OCI-LY3 (cell line): ENCODE measurements at regions not wholly inside any gene's neighbourhood (a gene's known extent, or its start where the extent isn't known, plus 50 kb on each side); places are given as distances from the start of the nearest gene placed in this dataset.

ENCODE experiments used
- H2AFZ ChIP-seq: fragments of 200-600, 300-600 bp; shearing (Covaris generic); 2 replicates; pipeline ENCODE4 v1.6.0; 2014; ENCODE audit warnings: antibody characterized with exemption, low read depth, low read length
- H3K27ac ChIP-seq: fragments of 200-600, 300-600 bp; sonication (generic); 2 replicates; pipeline ENCODE4 v1.5.1; 2014; ENCODE audit warnings: mild to moderate bottlenecking, low read length, moderate library complexity, mixed read lengths
- H3K27me3 ChIP-seq: fragments of 200-600, 300-600 bp; sonication (generic); 2 replicates; pipeline ENCODE4 v1.6.1; 2014; ENCODE audit warnings: low read depth, low read length, mixed read lengths
- H3K36me3 ChIP-seq: fragments of 200-600, 300-600 bp; sonication (generic); replicated peaks from 2 replicates; pipeline ENCODE3; 2014; ENCODE audit warnings: low read depth, low read length, mixed read lengths
- H3K4me1 ChIP-seq: fragments of 300-600, 200-600 bp; sonication (generic); 2 replicates; pipeline ENCODE4 v1.6.1; 2014; ENCODE audit warnings: low read length, mixed read lengths
- H3K4me2 ChIP-seq: fragments of 200-600, 300-600 bp; sonication (generic); 2 replicates; pipeline ENCODE4 v1.6.1; 2014; ENCODE audit warnings: low read length, mixed read lengths
- H3K4me3 ChIP-seq: fragments of 300-600, 200-600 bp; sonication (generic); 2 replicates; pipeline ENCODE4 v1.5.1; 2014; ENCODE audit warnings: antibody characterized with exemption, mild to moderate bottlenecking, low read length, moderate library complexity
- H3K79me2 ChIP-seq: fragments of 300-600, 200-600 bp; shearing (Covaris generic); 2 replicates; pipeline ENCODE4 v1.6.1; 2014; ENCODE audit warnings: mild to moderate bottlenecking, low read length, mixed read lengths
- H3K9ac ChIP-seq: fragments of 300-600, 200-600 bp; shearing (Covaris generic); 2 replicates; pipeline ENCODE4 v1.6.0; 2014; ENCODE audit warnings: mild to moderate bottlenecking, low read length, moderate library complexity
- H3K9me3 ChIP-seq: fragments of 200-600, 300-600 bp; shearing (Covaris generic); 2 replicates; pipeline ENCODE4 v1.6.1; 2014; ENCODE audit warnings: low read length, mixed read lengths; ENCODE audit not compliant: insufficient read depth
- H4K20me1 ChIP-seq: fragments of 200-600, 300-600 bp; sonication (generic); 2 replicates; pipeline ENCODE4 v1.6.1; 2016; ENCODE audit warnings: low read length, mixed read lengths; ENCODE audit not compliant: insufficient read depth
- EZH2phosphoT487 ChIP-seq: fragments of 200-600 bp; shearing (Covaris generic); IDR thresholded peaks from 2 replicates; pipeline ENCODE4 v1.6.1; 2018; ENCODE audit warnings: antibody characterized with exemption, mixed run types, low read depth
- TF ChIP-seq, protein P1 (sequence below): fragments of 200-600, 300-600 bp; sonication (generic); IDR thresholded peaks from 2 replicates; pipeline ENCODE4 v1.5.1; 2014; ENCODE audit warnings: antibody characterized with exemption, low read length, low read depth

GRCh38 chrX:150155436-150156035 is 207.6 kb upstream of the MAMLD1 start:
- Histone ChIP-seq H3K79me2 (no peaks in the 10 kb centered on the region), H3K4me3 (no peak overlapping the region), H3K9ac (no peak overlapping the region), H2AFZ (no peak overlapping the region), H4K20me1 (no peaks in the 10 kb centered on the region), H3K27me3 (no peaks in the 10 kb centered on the region), H3K36me3 (no peaks in the 10 kb centered on the region), H3K9me3 (no peaks in the 10 kb centered on the region), H3K27ac (no peak overlapping the region), H3K4me2 (no peak overlapping the region), H3K4me1 (no peaks in the 10 kb centered on the region)
- TF ChIP-seq, protein P1, sequence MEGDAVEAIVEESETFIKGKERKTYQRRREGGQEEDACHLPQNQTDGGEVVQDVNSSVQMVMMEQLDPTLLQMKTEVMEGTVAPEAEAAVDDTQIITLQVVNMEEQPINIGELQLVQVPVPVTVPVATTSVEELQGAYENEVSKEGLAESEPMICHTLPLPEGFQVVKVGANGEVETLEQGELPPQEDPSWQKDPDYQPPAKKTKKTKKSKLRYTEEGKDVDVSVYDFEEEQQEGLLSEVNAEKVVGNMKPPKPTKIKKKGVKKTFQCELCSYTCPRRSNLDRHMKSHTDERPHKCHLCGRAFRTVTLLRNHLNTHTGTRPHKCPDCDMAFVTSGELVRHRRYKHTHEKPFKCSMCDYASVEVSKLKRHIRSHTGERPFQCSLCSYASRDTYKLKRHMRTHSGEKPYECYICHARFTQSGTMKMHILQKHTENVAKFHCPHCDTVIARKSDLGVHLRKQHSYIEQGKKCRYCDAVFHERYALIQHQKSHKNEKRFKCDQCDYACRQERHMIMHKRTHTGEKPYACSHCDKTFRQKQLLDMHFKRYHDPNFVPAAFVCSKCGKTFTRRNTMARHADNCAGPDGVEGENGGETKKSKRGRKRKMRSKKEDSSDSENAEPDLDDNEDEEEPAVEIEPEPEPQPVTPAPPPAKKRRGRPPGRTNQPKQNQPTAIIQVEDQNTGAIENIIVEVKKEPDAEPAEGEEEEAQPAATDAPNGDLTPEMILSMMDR: no peak
- TF ChIP-seq EZH2phosphoT487: no peak

DNA sequence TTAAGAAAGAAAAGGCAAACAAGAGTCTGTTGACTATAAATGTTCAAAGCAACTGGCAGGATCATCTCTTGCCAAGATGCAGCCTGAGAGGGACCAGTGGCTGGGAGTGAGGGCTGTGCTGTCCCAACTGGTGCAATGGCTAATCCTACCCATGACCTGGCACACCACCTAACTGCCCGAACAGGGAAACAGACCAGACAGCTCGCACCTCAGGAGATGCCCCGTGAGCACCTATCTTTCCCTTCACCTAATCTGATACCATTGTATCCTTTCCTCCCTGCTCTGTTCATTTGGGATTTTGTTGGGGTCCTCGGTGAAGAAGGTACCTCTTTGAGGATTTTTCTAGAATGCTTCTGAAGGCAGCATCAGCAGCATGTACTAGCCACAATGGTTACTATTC is 206.5 kb upstream of the MAMLD1 start:
- no peak for TF ChIP-seq EZH2phosphoT487
- TF ChIP-seq, protein P1: no peak
- Histone ChIP-seq H3K9me3 (no peaks in the 10 kb centered on the region), H3K27ac (no peak overlapping the region), H3K4me1 (no peaks in the 10 kb centered on the region), H3K4me2 (no peak overlapping the region), H4K20me1 (no peaks in the 10 kb centered on the region), H3K79me2 (no peaks in the 10 kb centered on the region), H3K9ac (no peak overlapping the region), H2AFZ (no peak overlapping the region), H3K27me3 (no peaks in the 10 kb centered on the region), H3K4me3 (no peak overlapping the region), H3K36me3 (no peaks in the 10 kb centered on the region)

GRCh38 chrX:150157291-150157690 is 205.8 kb upstream of the MAMLD1 start:
- no peaks in the 10 kb centered on the region for H4K20me1 ChIP-seq
- no peaks in the 10 kb centered on the region for H3K36me3 ChIP-seq
- H3K27me3 ChIP-seq: no peaks in the 10 kb centered on the region
- no peaks in the 10 kb centered on the region for H3K9me3 ChIP-seq
- H3K4me2 ChIP-seq: no peak overlapping the region
- H3K79me2 ChIP-seq: no peaks in the 10 kb centered on the region
- no peak overlapping the region for H2AFZ ChIP-seq
- TF ChIP-seq, protein P1: no peak
- no peak for TF ChIP-seq EZH2phosphoT487
- H3K27ac ChIP-seq: no peak overlapping the region
- H3K4me1 ChIP-seq: no peaks in the 10 kb centered on the region
- H3K9ac ChIP-seq: no peak overlapping the region
- no peak overlapping the region for H3K4me3 ChIP-seq

DNA sequence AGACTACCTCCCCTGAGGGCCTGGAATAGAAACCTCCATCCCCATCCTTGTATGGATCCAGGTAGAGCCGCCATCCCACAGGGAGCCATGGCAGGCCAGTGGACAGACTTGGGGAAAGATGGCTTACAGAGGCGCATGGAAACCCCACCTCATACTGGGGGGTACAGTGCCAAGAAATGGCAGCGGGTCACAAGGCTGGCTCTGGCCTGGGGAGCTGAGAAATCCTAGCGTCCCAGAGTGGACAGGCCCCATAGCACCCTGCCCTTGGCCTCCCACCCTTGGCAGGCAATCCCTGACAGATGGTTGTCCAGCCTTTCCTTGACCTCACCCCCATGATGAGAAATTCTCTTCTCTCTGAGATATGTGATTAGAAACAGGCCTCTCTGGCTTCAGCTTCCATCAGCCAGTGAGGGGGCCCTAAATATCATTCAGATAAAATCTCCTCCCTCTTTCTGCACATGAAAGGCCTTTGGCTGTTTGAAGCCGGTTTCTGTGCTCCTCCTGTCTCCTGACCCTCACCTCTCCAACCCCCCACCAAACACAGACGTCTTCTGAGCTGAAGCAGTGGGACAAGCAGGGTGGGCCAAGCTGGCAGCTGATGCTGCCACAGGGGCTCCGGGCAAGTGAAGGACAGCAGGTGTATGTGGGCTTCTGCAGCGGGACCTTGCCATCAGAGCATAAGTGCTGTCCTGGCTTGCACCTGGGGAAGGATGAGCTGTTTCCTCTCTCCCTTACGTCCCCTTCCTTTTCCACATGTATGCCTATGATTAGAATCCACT is 204.4 kb upstream of the MAMLD1 start:
- H3K4me2 ChIP-seq: no peak overlapping the region
- no peaks in the 10 kb centered on the region for H3K9me3 ChIP-seq
- H3K4me3 ChIP-seq: no peak overlapping the region
- TF ChIP-seq EZH2phosphoT487: no peak
- TF ChIP-seq, protein P1: no peak
- H4K20me1 ChIP-seq: no peaks in the 10 kb centered on the region
- H3K36me3 ChIP-seq: no peaks in the 10 kb centered on the region
- H3K9ac ChIP-seq: no peak overlapping the region
- no peak overlapping the region for H3K27ac ChIP-seq
- no peaks in the 10 kb centered on the region for H3K4me1 ChIP-seq
- H3K27me3 ChIP-seq: no peaks in the 10 kb centered on the region
- no peak overlapping the region for H2AFZ ChIP-seq
- H3K79me2 ChIP-seq: no peaks in the 10 kb centered on the region
